ENCODE measurements at regions not wholly inside any gene's neighbourhood (a gene's known extent, or its start where the extent isn't known, plus 50 kb on each side); places are given as distances from the start of the nearest gene placed in this dataset.

DNA sequence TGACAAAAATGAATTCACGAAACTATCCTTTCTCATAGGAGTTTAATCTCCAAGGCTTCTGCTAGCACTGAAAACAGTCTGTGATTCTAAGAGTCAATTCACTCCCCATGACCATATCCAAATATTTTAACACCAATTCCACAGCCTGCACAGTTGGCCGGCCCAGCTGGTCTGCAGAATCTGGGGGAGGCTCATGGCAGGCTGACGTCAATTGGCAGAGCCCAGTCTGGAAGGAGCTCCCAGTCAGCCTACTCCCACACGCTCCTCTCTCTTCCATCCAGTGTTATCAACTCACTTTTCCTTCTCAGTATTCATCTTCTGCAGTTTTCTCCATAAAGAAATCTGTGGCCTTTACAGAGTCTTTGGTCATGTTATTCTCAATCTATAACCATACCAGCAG lies 111.0 kb downstream of the TBXT start:
- TF ChIP-seq, protein P1, sequence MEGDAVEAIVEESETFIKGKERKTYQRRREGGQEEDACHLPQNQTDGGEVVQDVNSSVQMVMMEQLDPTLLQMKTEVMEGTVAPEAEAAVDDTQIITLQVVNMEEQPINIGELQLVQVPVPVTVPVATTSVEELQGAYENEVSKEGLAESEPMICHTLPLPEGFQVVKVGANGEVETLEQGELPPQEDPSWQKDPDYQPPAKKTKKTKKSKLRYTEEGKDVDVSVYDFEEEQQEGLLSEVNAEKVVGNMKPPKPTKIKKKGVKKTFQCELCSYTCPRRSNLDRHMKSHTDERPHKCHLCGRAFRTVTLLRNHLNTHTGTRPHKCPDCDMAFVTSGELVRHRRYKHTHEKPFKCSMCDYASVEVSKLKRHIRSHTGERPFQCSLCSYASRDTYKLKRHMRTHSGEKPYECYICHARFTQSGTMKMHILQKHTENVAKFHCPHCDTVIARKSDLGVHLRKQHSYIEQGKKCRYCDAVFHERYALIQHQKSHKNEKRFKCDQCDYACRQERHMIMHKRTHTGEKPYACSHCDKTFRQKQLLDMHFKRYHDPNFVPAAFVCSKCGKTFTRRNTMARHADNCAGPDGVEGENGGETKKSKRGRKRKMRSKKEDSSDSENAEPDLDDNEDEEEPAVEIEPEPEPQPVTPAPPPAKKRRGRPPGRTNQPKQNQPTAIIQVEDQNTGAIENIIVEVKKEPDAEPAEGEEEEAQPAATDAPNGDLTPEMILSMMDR (IDR thresholded peaks at IDR 0.05) = no peak
- TF ChIP-seq EZH2 (IDR thresholded peaks at IDR 0.05) = no peak
- no peak for TF ChIP-seq EZH2phosphoT487 (IDR thresholded peaks at IDR 0.05)
